ENCODE measurements at regions not wholly inside any gene's neighbourhood (a gene's known extent, or its start where the extent isn't known, plus 50 kb on each side); places are given as distances from the start of the nearest gene placed in this dataset.

GRCh38 chr13:40213779-40214178, 452.7 kb downstream of the FOXO1 start:
- Histone ChIP-seq H2AFZ (ENCODE audit: low read length) (no peak overlapping the region), H3K4me3 (ENCODE audit: low read depth, low read length, poor library complexity, severe bottlenecking) (no peak overlapping the region), H3F3A (ENCODE audit: insufficient read depth, low read length) (no peaks in the 10 kb centered on the region), H3K79me2 (ENCODE audit: insufficient read depth, low read length) (no peaks in the 10 kb centered on the region), H3K9me3 (ENCODE audit: low read length) (peaks cover 7% of the 10 kb centered on the region; the same call in 1 of the 2 replicates), H3K4me1 (ENCODE audit: insufficient read depth, low read length, severe bottlenecking) (peaks cover 6% of the 10 kb centered on the region), H3K27me3 (ENCODE audit: insufficient read depth, low read length) (no peaks in the 10 kb centered on the region), H3K27ac (ENCODE audit: low read depth, low read length, poor library complexity, severe bottlenecking) (no peak overlapping the region), H3K4me2 (ENCODE audit: low read length) (no peak overlapping the region), H4K20me1 (ENCODE audit: insufficient read depth, low read length) (no peaks in the 10 kb centered on the region), H3K36me3 (ENCODE audit: insufficient read depth, low read length) (no peaks in the 10 kb centered on the region), H3K9ac (ENCODE audit: low read length) (no peak overlapping the region), H3K9me2 (ENCODE audit: low read depth, low read length) (no peaks in the 10 kb centered on the region)
- TF ChIP-seq EZH2 (IDR thresholded peaks at IDR 0.05; ENCODE audit: borderline replicate concordance, low read length) (no peak), CTCF (IDR thresholded peaks at IDR 0.05; ENCODE audit: low read length) (no peak)

GRCh38 chr13:40215311-40215710, 451.1 kb downstream of the FOXO1 start:
- no peak overlapping the region for H3K27ac ChIP-seq (ENCODE audit: low read depth, low read length, poor library complexity, severe bottlenecking)
- H4K20me1 ChIP-seq (ENCODE audit: insufficient read depth, low read length) = no peaks in the 10 kb centered on the region
- no peaks in the 10 kb centered on the region for H3K4me1 ChIP-seq (ENCODE audit: insufficient read depth, low read length, severe bottlenecking)
- H3K36me3 ChIP-seq (ENCODE audit: insufficient read depth, low read length) = no peaks in the 10 kb centered on the region
- no peak for TF ChIP-seq CTCF (IDR thresholded peaks at IDR 0.05; ENCODE audit: low read length)
- TF ChIP-seq EZH2 (IDR thresholded peaks at IDR 0.05; ENCODE audit: borderline replicate concordance, low read length) = no peak
- H3K9ac ChIP-seq (ENCODE audit: low read length) = no peak overlapping the region
- H3K27me3 ChIP-seq (ENCODE audit: insufficient read depth, low read length) = no peaks in the 10 kb centered on the region
- no peak overlapping the region for H3K4me2 ChIP-seq (ENCODE audit: low read length)
- H2AFZ ChIP-seq (ENCODE audit: low read length) = peak overlapping the region; percentile 40; the same call in 1 of the 2 replicates
- H3K9me2 ChIP-seq (ENCODE audit: low read depth, low read length) = no peaks in the 10 kb centered on the region
- no peaks in the 10 kb centered on the region for H3F3A ChIP-seq (ENCODE audit: insufficient read depth, low read length)
- no peaks in the 10 kb centered on the region for H3K79me2 ChIP-seq (ENCODE audit: insufficient read depth, low read length)
- H3K9me3 ChIP-seq (ENCODE audit: low read length) = peaks cover 7% of the 10 kb centered on the region; the same call in 1 of the 2 replicates
- no peak overlapping the region for H3K4me3 ChIP-seq (ENCODE audit: low read depth, low read length, poor library complexity, severe bottlenecking)

- Histone ChIP-seq H3K27ac (ENCODE audit: low read depth, low read length, poor library complexity, severe bottlenecking) (no peak overlapping the region), H3K79me2 (ENCODE audit: insufficient read depth, low read length) (no peaks in the 10 kb centered on the region), H3K4me3 (ENCODE audit: low read depth, low read length, poor library complexity, severe bottlenecking) (no peak overlapping the region), H3K9ac (ENCODE audit: low read length) (no peak overlapping the region), H3F3A (ENCODE audit: insufficient read depth, low read length) (no peaks in the 10 kb centered on the region), H3K9me2 (ENCODE audit: low read depth, low read length) (no peaks in the 10 kb centered on the region), H4K20me1 (ENCODE audit: insufficient read depth, low read length) (no peaks in the 10 kb centered on the region), H3K9me3 (ENCODE audit: low read length) (peaks cover 7% of the 10 kb centered on the region; the same call in 1 of the 2 replicates), H3K27me3 (ENCODE audit: insufficient read depth, low read length) (no peaks in the 10 kb centered on the region), H3K4me2 (ENCODE audit: low read length) (no peak overlapping the region), H2AFZ (ENCODE audit: low read length) (peak overlapping the region; percentile 40; the same call in 1 of the 2 replicates), H3K4me1 (ENCODE audit: insufficient read depth, low read length, severe bottlenecking) (no peaks in the 10 kb centered on the region), H3K36me3 (ENCODE audit: insufficient read depth, low read length) (no peaks in the 10 kb centered on the region)
- no peak for TF ChIP-seq EZH2 (IDR thresholded peaks at IDR 0.05; ENCODE audit: borderline replicate concordance, low read length)
- no peak for TF ChIP-seq CTCF (IDR thresholded peaks at IDR 0.05; ENCODE audit: low read length)
Observed at GRCh38 chr13:40215747-40216146, 450.7 kb downstream of the FOXO1 start.
